ENCODE measurements at regions not wholly inside any gene's neighbourhood (a gene's known extent, or its start where the extent isn't known, plus 50 kb on each side); places are given as distances from the start of the nearest gene placed in this dataset.

GRCh38 chr2:84293791-84294380, 165.2 kb downstream of the SUCLG1 start:
- DNase-seq (ENCODE audit: low spot score) (no peak), ATAC-seq (no peak)
- intact Hi-C loops (cut with DNase I), result no loop called here

- ATAC-seq (no peak), DNase-seq (ENCODE audit: low spot score) (no peak)
- intact Hi-C loops (cut with DNase I), result no loop called here
Observed at GRCh38 chr2:84292545-84292944, 166.5 kb downstream of the SUCLG1 start.

GRCh38 chr2:84290537-84290936, 168.5 kb downstream of the SUCLG1 start:
- ATAC-seq (no peak), DNase-seq (ENCODE audit: low spot score) (no peak)
- intact Hi-C loops (cut with DNase I), result no loop called here

GRCh38 chr2:84288293-84288692, 170.8 kb downstream of the SUCLG1 start:
- intact Hi-C loops (cut with DNase I), result no loop called here
- DNase-seq (ENCODE audit: low spot score), result no peak
- no peak for ATAC-seq

GRCh38 chr2:84286878-84287277, 172.2 kb downstream of the SUCLG1 start:
- intact Hi-C loops (cut with DNase I), result no loop called here

GRCh38 chr2:84285056-84285747, 173.9 kb downstream of the SUCLG1 start:
- intact Hi-C loops (cut with DNase I), result no loop called here
- DNase-seq (ENCODE audit: low spot score), result no peak

More at GRCh38 chr2:84286878-84287277, 172.2 kb downstream of the SUCLG1 start:
- ATAC-seq (no peak), DNase-seq (ENCODE audit: low spot score) (no peak)

GRCh38 chr2:84283506-84283905, 175.6 kb downstream of the SUCLG1 start:
- intact Hi-C loops (cut with DNase I), result no loop called here
- ATAC-seq (no peak), DNase-seq (ENCODE audit: low spot score) (no peak)

More at GRCh38 chr2:84285056-84285747, 173.9 kb downstream of the SUCLG1 start:
- no peak for ATAC-seq

GRCh38 chr2:84281510-84281909, 177.6 kb downstream of the SUCLG1 start:
- intact Hi-C loops (cut with DNase I), result no loop called here
- no peak for DNase-seq (ENCODE audit: low spot score)
- no peak for ATAC-seq

GRCh38 chr2:84280873-84281272, 178.2 kb downstream of the SUCLG1 start:
- DNase-seq (ENCODE audit: low spot score), result no peak
- intact Hi-C loops (cut with DNase I), result no loop called here
- ATAC-seq, result no peak

- ATAC-seq (no peak), DNase-seq (ENCODE audit: low spot score) (no peak)
- intact Hi-C loops (cut with DNase I), result no loop called here
Observed at GRCh38 chr2:84278386-84278785, 180.7 kb downstream of the SUCLG1 start.

GRCh38 chr2:84276590-84277255, 182.4 kb downstream of the SUCLG1 start:
- no peak for DNase-seq (ENCODE audit: low spot score)
- ATAC-seq, result no peak
- intact Hi-C loops (cut with DNase I), result no loop called here

GRCh38 chr2:84273406-84273805, 185.7 kb downstream of the SUCLG1 start:
- no peak for ATAC-seq
- no peak for DNase-seq (ENCODE audit: low spot score)

GRCh38 chr2:84271977-84272376, 187.1 kb downstream of the SUCLG1 start:
- DNase-seq (ENCODE audit: low spot score) (no peak), ATAC-seq (no peak)
- intact Hi-C loops (cut with DNase I), result no loop called here

More at GRCh38 chr2:84273406-84273805, 185.7 kb downstream of the SUCLG1 start:
- intact Hi-C loops (cut with DNase I), result no loop called here

- ATAC-seq (no peak), DNase-seq (ENCODE audit: low spot score) (no peak)
- intact Hi-C loops (cut with DNase I), result no loop called here
Observed at GRCh38 chr2:84257831-84258230, 201.2 kb downstream of the SUCLG1 start.

- ATAC-seq, result no peak
- intact Hi-C loops (cut with DNase I), result no loop called here
- no peak for DNase-seq (ENCODE audit: low spot score)
Observed at GRCh38 chr2:84251651-84252302, 207.3 kb downstream of the SUCLG1 start.

GRCh38 chr2:84249140-84249539, 209.9 kb downstream of the SUCLG1 start:
- ATAC-seq (no peak), DNase-seq (ENCODE audit: low spot score) (no peak)
- intact Hi-C loops (cut with DNase I), result no loop called here

GRCh38 chr2:84247532-84247931, 211.5 kb downstream of the SUCLG1 start:
- intact Hi-C loops (cut with DNase I), result no loop called here
- no peak for ATAC-seq
- DNase-seq (ENCODE audit: low spot score), result no peak

- intact Hi-C loops (cut with DNase I), result no loop called here
- no peak for ATAC-seq
Observed at GRCh38 chr2:84243788-84244733, 215.0 kb downstream of the SUCLG1 start.

GRCh38 chr2:84238907-84239306, 220.2 kb downstream of the SUCLG1 start:
- ATAC-seq (no peak), DNase-seq (ENCODE audit: low spot score) (no peak)
- intact Hi-C loops (cut with DNase I), result no loop called here

More at GRCh38 chr2:84243788-84244733, 215.0 kb downstream of the SUCLG1 start:
- no peak for DNase-seq (ENCODE audit: low spot score)
